Stomach (tissue), 8 donors: ENCODE measurements at regions not wholly inside any gene's neighbourhood (a gene's known extent, or its start where the extent isn't known, plus 50 kb on each side); places are given as distances from the start of the nearest gene placed in this dataset.

ENCODE experiments used
- DNase-seq, 2 donors: peaks; one replicate each; pipeline versions ENCODE4 v3.0.0 to v3.0.0-alpha.2; 2013 to 2019
- H3K27ac ChIP-seq, 5 donors: fragments of 200-600 bp in 4 of 5; sonication (generic) in 4 of 5; one replicate each; pipeline ENCODE4 v1.5.1; 2013 to 2019; ENCODE audit warnings: mild to moderate bottlenecking in 1 of 5, moderate library complexity in 1 of 5
- H3K27me3 ChIP-seq, 3 donors: fragments of 200-600 bp; sonication (generic); one replicate each; pipeline ENCODE4 v1.5.1; 2017 to 2019; ENCODE audit warnings: mixed run types in 1 of 3
- H3K36me3 ChIP-seq, 4 donors: fragments of 200-600 bp; sonication (generic); 1 replicate in 3 of 4; 2 replicates in 1 of 4; pipeline ENCODE4 v1.5.1; 2016 to 2019
- H3K4me1 ChIP-seq, 4 donors: fragments of 200-600 bp; sonication (generic); one replicate each; pipeline ENCODE4 v1.5.1; 2016 to 2019
- H3K4me3 ChIP-seq, 4 donors: fragments of 200-600 bp; sonication (generic) in 3 of 4; one replicate each; pipeline ENCODE4 v1.5.1; 2016 to 2019; ENCODE audit warnings: mild to moderate bottlenecking in 1 of 4
- H3K9me3 ChIP-seq, 4 donors: fragments of 200-600 bp; sonication (generic); one replicate each; pipeline ENCODE4 v1.5.1; 2016 to 2019
- EP300 ChIP-seq: sonication (generic); formaldehyde crosslinking; IDR thresholded peaks from one replicate; pipeline ENCODE4 v1.6.1; 2017; ENCODE audit warnings: antibody characterized with exemption
- POLR2A ChIP-seq, 4 donors: fragments of 450-650 bp; IDR thresholded peaks; one replicate each; pipeline ENCODE4 v1.6.1; 2016; ENCODE audit warnings: antibody characterized with exemption in 4 of 4, control low read depth in 2 of 4, mild to moderate bottlenecking in 1 of 4, moderate library complexity in 1 of 4
- POLR2AphosphoS5 ChIP-seq, 3 donors: sonication (generic); formaldehyde crosslinking; IDR thresholded peaks; one replicate each; pipeline ENCODE4 v1.6.1; 2016; ENCODE audit warnings: antibody characterized with exemption in 3 of 3
- WGBS, 5 donors: extraction: QIAGEN DNeasy Blood & Tissue Kit in 3 of 5; methylation state at CpG; one replicate each; pipeline versions ENCODE4 v1.1.5 to v1.1.7; 2013 to 2018; 5-methylcytosine and 5-hydroxymethylcytosine counted together
- intact Hi-C: fragments of 100-400 bp; cut with DNase I; formaldehyde crosslinking; loops from one replicate; pipeline ENCODE4 v1.15.1; 2023; ENCODE audit warnings: low total_unique reads
- TF ChIP-seq, protein P1 (sequence below), 7 experiments: fragments of 450-650 bp in 4 of 7; fragments of 200-600 bp in 3 of 7; sonication (generic) in 3 of 7; IDR thresholded peaks; one replicate each; pipeline ENCODE4 v1.5.1; 2016 to 2019; ENCODE audit warnings: antibody characterized with exemption in 7 of 7, control low read depth in 2 of 7, mild to moderate bottlenecking in 1 of 7
- donor health status: healthy with polysubstance abuse.
- donor health status: Bipolar disorder and iron deficiency.
- donor health status: healthy.

- DNase-seq = no peak
- WGBS, 5 donors = 62 to 81% (median 74%) methylated on average over 6 of the region's 6 CpGs
- Histone ChIP-seq H3K4me3 (no peak overlapping the region), H3K36me3 (no peaks in the 10 kb centered on the region), H3K4me1 (no peaks in the 10 kb centered on the region), H3K9me3 (no peaks in the 10 kb centered on the region), H3K27ac (no peak overlapping the region), H3K27me3 (no peaks in the 10 kb centered on the region)
- intact Hi-C loops = no loop called here
- TF ChIP-seq EP300 (no peak), POLR2AphosphoS5 (IDR thresholded peaks at IDR 0.05) (no peak), POLR2A (IDR thresholded peaks at IDR 0.05) (no peak)
- TF ChIP-seq, protein P1, sequence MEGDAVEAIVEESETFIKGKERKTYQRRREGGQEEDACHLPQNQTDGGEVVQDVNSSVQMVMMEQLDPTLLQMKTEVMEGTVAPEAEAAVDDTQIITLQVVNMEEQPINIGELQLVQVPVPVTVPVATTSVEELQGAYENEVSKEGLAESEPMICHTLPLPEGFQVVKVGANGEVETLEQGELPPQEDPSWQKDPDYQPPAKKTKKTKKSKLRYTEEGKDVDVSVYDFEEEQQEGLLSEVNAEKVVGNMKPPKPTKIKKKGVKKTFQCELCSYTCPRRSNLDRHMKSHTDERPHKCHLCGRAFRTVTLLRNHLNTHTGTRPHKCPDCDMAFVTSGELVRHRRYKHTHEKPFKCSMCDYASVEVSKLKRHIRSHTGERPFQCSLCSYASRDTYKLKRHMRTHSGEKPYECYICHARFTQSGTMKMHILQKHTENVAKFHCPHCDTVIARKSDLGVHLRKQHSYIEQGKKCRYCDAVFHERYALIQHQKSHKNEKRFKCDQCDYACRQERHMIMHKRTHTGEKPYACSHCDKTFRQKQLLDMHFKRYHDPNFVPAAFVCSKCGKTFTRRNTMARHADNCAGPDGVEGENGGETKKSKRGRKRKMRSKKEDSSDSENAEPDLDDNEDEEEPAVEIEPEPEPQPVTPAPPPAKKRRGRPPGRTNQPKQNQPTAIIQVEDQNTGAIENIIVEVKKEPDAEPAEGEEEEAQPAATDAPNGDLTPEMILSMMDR (IDR thresholded peaks at IDR 0.05) = no peak
These were observed 119.1 kb downstream of the RRAGC start for GRCh38 chr1:38740487-38740886.

- Histone ChIP-seq H3K4me1 (no peaks in the 10 kb centered on the region), H3K36me3 (no peaks in the 10 kb centered on the region), H3K9me3 (no peaks in the 10 kb centered on the region), H3K27ac (no peak overlapping the region), H3K27me3 (no peaks in the 10 kb centered on the region), H3K4me3 (no peak overlapping the region)
- TF ChIP-seq POLR2AphosphoS5 (IDR thresholded peaks at IDR 0.05) = no peak
- TF ChIP-seq, protein P1 (IDR thresholded peaks at IDR 0.05) = no peak
- no peak for TF ChIP-seq POLR2A (IDR thresholded peaks at IDR 0.05)
- TF ChIP-seq EP300 = no peak
- 76 to 84% (median 78%) methylated on average over 6 of the region's 6 CpGs for WGBS, 5 donors
- intact Hi-C loops = no loop called here
- DNase-seq = no peak
These were observed 121.4 kb downstream of the RRAGC start for GRCh38 chr1:38738207-38738606.

GRCh38 chr1:38736399-38736798 lies 123.2 kb downstream of the RRAGC start:
- 83 to 100% (median 97%) methylated on average over 1 of the region's 1 CpG for WGBS, 5 donors
- Histone ChIP-seq H3K9me3 (no peaks in the 10 kb centered on the region), H3K36me3 (no peaks in the 10 kb centered on the region), H3K4me1 (no peaks in the 10 kb centered on the region), H3K27me3 (peaks cover 0 to 5% (median 0%) of the 10 kb centered on the region in 3 donors), H3K4me3 (no peak overlapping the region), H3K27ac (no peak overlapping the region)
- TF ChIP-seq, protein P1 (IDR thresholded peaks at IDR 0.05) = no peak
- TF ChIP-seq POLR2AphosphoS5 (IDR thresholded peaks at IDR 0.05) (no peak), POLR2A (IDR thresholded peaks at IDR 0.05) (no peak), EP300 (no peak)
- no peak for DNase-seq
- intact Hi-C loops = no loop called here

GRCh38 chr1:38735651-38736161 lies 123.9 kb downstream of the RRAGC start:
- TF ChIP-seq POLR2AphosphoS5 (IDR thresholded peaks at IDR 0.05) (no peak), POLR2A (IDR thresholded peaks at IDR 0.05) (no peak), EP300 (no peak)
- TF ChIP-seq, protein P1 (IDR thresholded peaks at IDR 0.05) = no peak
- DNase-seq = no peak
- Histone ChIP-seq H3K27me3 (peaks cover 0 to 5% (median 0%) of the 10 kb centered on the region in 3 donors), H3K4me3 (no peak overlapping the region), H3K27ac (no peak overlapping the region), H3K4me1 (no peaks in the 10 kb centered on the region), H3K36me3 (no peaks in the 10 kb centered on the region), H3K9me3 (no peaks in the 10 kb centered on the region)
- WGBS, 5 donors = 82 to 92% (median 86%) methylated on average over 6 of the region's 6 CpGs
- intact Hi-C loops = no loop called here
